B cell (primary cell): ENCODE measurements at regions not wholly inside any gene's neighbourhood (a gene's known extent, or its start where the extent isn't known, plus 50 kb on each side); places are given as distances from the start of the nearest gene placed in this dataset.

Source experiments
- EZH2 ChIP-seq: IDR thresholded peaks from 2 replicates; pipeline ENCODE4 v1.6.1; 2012; ENCODE audit warnings: borderline replicate concordance, low read depth, mild to moderate bottlenecking, moderate library complexity, low read length; ENCODE audit not compliant: insufficient read depth, poor library complexity, severe bottlenecking
- TF ChIP-seq, protein P1 (sequence below): fragments of 200-600 bp; IDR thresholded peaks from one replicate; pipeline ENCODE4 v1.8.0; 2022; ENCODE audit warnings: antibody characterized with exemption, mild to moderate bottlenecking

DNA sequence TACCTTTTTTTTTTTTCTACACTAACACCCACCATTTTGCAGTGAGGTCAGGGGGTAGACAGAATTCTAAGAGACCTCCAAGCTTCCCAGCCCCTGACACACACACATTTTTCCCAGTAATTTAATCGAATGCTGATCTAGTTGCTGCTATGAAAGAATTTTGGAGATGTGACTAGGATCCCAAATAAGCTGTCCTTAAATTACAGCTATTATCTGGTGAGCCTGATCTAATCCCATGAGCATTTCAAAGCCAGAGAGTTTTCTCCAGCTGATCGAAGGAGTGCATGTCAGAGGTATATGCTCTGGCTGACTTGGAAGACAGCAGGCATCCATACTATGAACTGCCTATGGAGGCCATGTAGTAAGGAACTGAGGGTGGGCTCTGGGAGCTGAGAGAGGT is 503.8 kb upstream of the MARCKS start:
- TF ChIP-seq, protein P1, sequence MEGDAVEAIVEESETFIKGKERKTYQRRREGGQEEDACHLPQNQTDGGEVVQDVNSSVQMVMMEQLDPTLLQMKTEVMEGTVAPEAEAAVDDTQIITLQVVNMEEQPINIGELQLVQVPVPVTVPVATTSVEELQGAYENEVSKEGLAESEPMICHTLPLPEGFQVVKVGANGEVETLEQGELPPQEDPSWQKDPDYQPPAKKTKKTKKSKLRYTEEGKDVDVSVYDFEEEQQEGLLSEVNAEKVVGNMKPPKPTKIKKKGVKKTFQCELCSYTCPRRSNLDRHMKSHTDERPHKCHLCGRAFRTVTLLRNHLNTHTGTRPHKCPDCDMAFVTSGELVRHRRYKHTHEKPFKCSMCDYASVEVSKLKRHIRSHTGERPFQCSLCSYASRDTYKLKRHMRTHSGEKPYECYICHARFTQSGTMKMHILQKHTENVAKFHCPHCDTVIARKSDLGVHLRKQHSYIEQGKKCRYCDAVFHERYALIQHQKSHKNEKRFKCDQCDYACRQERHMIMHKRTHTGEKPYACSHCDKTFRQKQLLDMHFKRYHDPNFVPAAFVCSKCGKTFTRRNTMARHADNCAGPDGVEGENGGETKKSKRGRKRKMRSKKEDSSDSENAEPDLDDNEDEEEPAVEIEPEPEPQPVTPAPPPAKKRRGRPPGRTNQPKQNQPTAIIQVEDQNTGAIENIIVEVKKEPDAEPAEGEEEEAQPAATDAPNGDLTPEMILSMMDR = no peak
- TF ChIP-seq EZH2 = no peak
